ENCODE measurements at regions not wholly inside any gene's neighbourhood (a gene's known extent, or its start where the extent isn't known, plus 50 kb on each side); places are given as distances from the start of the nearest gene placed in this dataset.
A peak's percentile ranks its signal among the peaks of the same experiment; 100 is the strongest.

GRCh38 chr6:95309545-95309944 is 267.8 kb upstream of the MANEA start:
- no peak for TF ChIP-seq CTCF (conservative IDR thresholded peaks at IDR 0.05; ENCODE audit: low read depth, low read length)
- DNase-seq (ENCODE audit: low read depth) = no peak
- H3K4me3 ChIP-seq (ENCODE audit: low read depth, low read length) = no peak overlapping the region

GRCh38 chr6:95318137-95318536 is 259.2 kb upstream of the MANEA start:
- no peak overlapping the region for H3K4me3 ChIP-seq (ENCODE audit: low read depth, low read length)
- no peak for DNase-seq (ENCODE audit: low read depth)
- no peak for TF ChIP-seq CTCF (conservative IDR thresholded peaks at IDR 0.05; ENCODE audit: low read depth, low read length)

GRCh38 chr6:95321126-95321525 is 256.2 kb upstream of the MANEA start:
- DNase-seq (ENCODE audit: low read depth) = no peak
- H3K4me3 ChIP-seq (ENCODE audit: low read depth, low read length) = no peak overlapping the region
- TF ChIP-seq CTCF (conservative IDR thresholded peaks at IDR 0.05; ENCODE audit: low read depth, low read length) = no peak

- peak; percentile 13 for DNase-seq (ENCODE audit: low read depth)
- no peak overlapping the region for H3K4me3 ChIP-seq (ENCODE audit: low read depth, low read length)
- no peak for TF ChIP-seq CTCF (conservative IDR thresholded peaks at IDR 0.05; ENCODE audit: low read depth, low read length)
Measured at GRCh38 chr6:95325916-95326315, 251.4 kb upstream of the MANEA start.

GRCh38 chr6:95328231-95328630 is 249.1 kb upstream of the MANEA start:
- no peak for DNase-seq (ENCODE audit: low read depth)
- no peak for TF ChIP-seq CTCF (conservative IDR thresholded peaks at IDR 0.05; ENCODE audit: low read depth, low read length)

GRCh38 chr6:95352064-95352795 is 225.1 kb upstream of the MANEA start:
- no peak for DNase-seq (ENCODE audit: low read depth)
- TF ChIP-seq CTCF (conservative IDR thresholded peaks at IDR 0.05; ENCODE audit: low read depth, low read length) = peak; percentile 33
- H3K4me3 ChIP-seq (ENCODE audit: low read depth, low read length) = no peak overlapping the region

More at GRCh38 chr6:95328231-95328630, 249.1 kb upstream of the MANEA start:
- H3K4me3 ChIP-seq (ENCODE audit: low read depth, low read length) = no peak overlapping the region

GRCh38 chr6:95354551-95354950 is 222.8 kb upstream of the MANEA start:
- no peak overlapping the region for H3K4me3 ChIP-seq (ENCODE audit: low read depth, low read length)
- no peak for DNase-seq (ENCODE audit: low read depth)
- TF ChIP-seq CTCF (conservative IDR thresholded peaks at IDR 0.05; ENCODE audit: low read depth, low read length) = no peak
